SK-N-SH treated with all-trans-retinoic acid at 6 μM for 48 hours (cell line): ENCODE measurements at regions not wholly inside any gene's neighbourhood (a gene's known extent, or its start where the extent isn't known, plus 50 kb on each side); places are given as distances from the start of the nearest gene placed in this dataset.

Source experiments
- ATAC-seq: fragments of 200-7000 bp; cut with Tn5 transposase; 3 replicates; pipeline ENCODE4 v1.9.1; 2020; ENCODE audit warnings: mild to moderate bottlenecking, moderate library complexity
- ARNTL ChIP-seq: fragments of 450-650 bp; formaldehyde crosslinking; IDR thresholded peaks from 2 replicates; pipeline ENCODE4 v1.5.0; 2020; ENCODE audit warnings: low read depth, mild to moderate bottlenecking, moderate library complexity, borderline replicate concordance
- BACH2 ChIP-seq: fragments of 250-450 bp; sonication (Bioruptor Pico); IDR thresholded peaks from 2 replicates; pipeline ENCODE4 v1.9.0; 2021; ENCODE audit warnings: mild to moderate bottlenecking, borderline replicate concordance
- CSDC2 ChIP-seq: fragments of 250-450 bp; sonication (Bioruptor Pico); IDR thresholded peaks from 2 replicates; pipeline ENCODE4 v1.5.0; 2020; ENCODE audit warnings: mild to moderate bottlenecking, moderate library complexity
- GLIS3 ChIP-seq: fragments of 250-450 bp; sonication (Bioruptor Pico); IDR thresholded peaks from 2 replicates; pipeline ENCODE4 v1.5.0; 2020; ENCODE audit warnings: mild to moderate bottlenecking, moderate library complexity
- ISL1 ChIP-seq: fragments of 250-450 bp; sonication (Bioruptor Pico); IDR thresholded peaks from 2 replicates; pipeline ENCODE4 v2.1.2; 2022; ENCODE audit warnings: mild to moderate bottlenecking, moderate library complexity
- OSR1 ChIP-seq: fragments of 250-450 bp; sonication (Bioruptor Pico); IDR thresholded peaks from 2 replicates; pipeline ENCODE4 v1.8.0; 2022; ENCODE audit warnings: moderate library complexity, mild to moderate bottlenecking, inconsistent platforms
- PPARA ChIP-seq: fragments of 250-450 bp; sonication (Bioruptor Pico); IDR thresholded peaks from 2 replicates; pipeline ENCODE4 v1.5.0; 2020; ENCODE audit warnings: mild to moderate bottlenecking, borderline replicate concordance
- RARB ChIP-seq: fragments of 250-450 bp; sonication (Bioruptor Pico); IDR thresholded peaks from 2 replicates; pipeline ENCODE4 v1.8.0; 2021; ENCODE audit warnings: mild to moderate bottlenecking, moderate library complexity
- SNAI2 ChIP-seq: fragments of 250-450 bp; sonication (Bioruptor Pico); IDR thresholded peaks from 2 replicates; pipeline ENCODE4 v1.5.0; 2020; ENCODE audit warnings: mild to moderate bottlenecking, moderate library complexity
- TCF4 ChIP-seq: fragments of 250-450 bp; sonication (Bioruptor Pico); IDR thresholded peaks from 2 replicates; pipeline ENCODE4 v1.8.0; 2021; ENCODE audit warnings: mild to moderate bottlenecking, moderate library complexity, borderline replicate concordance
- ZC3H10 ChIP-seq: fragments of 250-450 bp; sonication (Bioruptor Pico); IDR thresholded peaks from 2 replicates; pipeline ENCODE4 v1.5.1; 2021; ENCODE audit warnings: mild to moderate bottlenecking, moderate library complexity
- ZFP3 ChIP-seq: fragments of 250-450 bp; sonication (Bioruptor Pico); IDR thresholded peaks from 2 replicates; pipeline ENCODE4 v1.5.0; 2020; ENCODE audit warnings: mild to moderate bottlenecking, moderate library complexity
- ZFP30 ChIP-seq: fragments of 450-650 bp; formaldehyde crosslinking; IDR thresholded peaks from 2 replicates; pipeline ENCODE4 v1.5.0; 2022; ENCODE audit warnings: mild to moderate bottlenecking, moderate library complexity
- ZNF565 ChIP-seq: fragments of 450-650 bp; formaldehyde crosslinking; conservative IDR thresholded peaks from 2 replicates; pipeline ENCODE4 v1.5.0; 2020; ENCODE audit warnings: low read depth, mild to moderate bottlenecking, moderate library complexity
- ZNF70 ChIP-seq: fragments of 450-650 bp; formaldehyde crosslinking; IDR thresholded peaks from 2 replicates; pipeline ENCODE4 v1.5.0; 2020; ENCODE audit warnings: mild to moderate bottlenecking, moderate library complexity
- ZNF8 ChIP-seq: fragments of 450-650 bp; formaldehyde crosslinking; IDR thresholded peaks from 2 replicates; pipeline ENCODE4 v1.5.0; 2020; ENCODE audit warnings: mild to moderate bottlenecking, moderate library complexity
- TF ChIP-seq, protein P1 (sequence below): fragments of 250-450 bp; sonication (Bioruptor Pico); IDR thresholded peaks from 2 replicates; pipeline ENCODE4 v1.5.0; 2020; ENCODE audit warnings: mild to moderate bottlenecking, moderate library complexity
- TF ChIP-seq, protein P2 (sequence below): fragments of 250-450 bp; sonication (Bioruptor Pico); IDR thresholded peaks from 2 replicates; pipeline ENCODE4 v1.5.1; 2021; ENCODE audit warnings: mild to moderate bottlenecking, moderate library complexity
- TF ChIP-seq, protein P3 (sequence below): fragments of 250-450 bp; sonication (Bioruptor Pico); IDR thresholded peaks from 2 replicates; pipeline ENCODE4 v1.8.0; 2020; ENCODE audit warnings: mild to moderate bottlenecking, moderate library complexity, borderline replicate concordance
- TF ChIP-seq, protein P4 (sequence below): fragments of 250-450 bp; sonication (Bioruptor Pico); IDR thresholded peaks from 2 replicates; pipeline ENCODE4 v1.5.1; 2020; ENCODE audit warnings: low read depth, mild to moderate bottlenecking, moderate library complexity

DNA sequence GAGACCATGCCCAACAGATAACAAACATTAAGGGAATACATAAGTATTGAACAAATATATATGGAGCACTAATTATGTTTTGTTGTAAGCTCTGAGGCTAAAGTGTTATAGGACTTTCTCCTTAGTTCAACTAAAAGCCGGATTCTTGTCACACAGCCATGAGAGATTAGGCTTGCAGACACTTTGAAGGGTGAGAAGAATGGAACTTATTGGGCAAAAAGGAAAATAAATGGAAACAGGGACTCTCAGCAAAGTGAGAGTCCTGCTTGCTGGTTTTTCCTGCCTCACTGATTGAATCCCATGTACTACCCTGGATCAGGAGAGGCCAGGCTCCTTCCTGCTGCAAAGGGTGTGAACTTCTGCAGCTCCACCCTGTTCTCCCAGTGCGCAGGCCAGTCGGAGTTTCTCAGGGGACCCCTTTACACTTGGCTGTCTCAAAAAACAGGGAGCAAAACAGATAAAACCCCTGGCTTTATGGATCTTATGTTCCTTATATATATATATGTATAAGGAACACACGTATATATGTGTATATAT is 77.1 kb upstream of the FUT8 start:
- no peak; the same call in 2 of the 3 replicates for ATAC-seq
- TF ChIP-seq, protein P1, sequence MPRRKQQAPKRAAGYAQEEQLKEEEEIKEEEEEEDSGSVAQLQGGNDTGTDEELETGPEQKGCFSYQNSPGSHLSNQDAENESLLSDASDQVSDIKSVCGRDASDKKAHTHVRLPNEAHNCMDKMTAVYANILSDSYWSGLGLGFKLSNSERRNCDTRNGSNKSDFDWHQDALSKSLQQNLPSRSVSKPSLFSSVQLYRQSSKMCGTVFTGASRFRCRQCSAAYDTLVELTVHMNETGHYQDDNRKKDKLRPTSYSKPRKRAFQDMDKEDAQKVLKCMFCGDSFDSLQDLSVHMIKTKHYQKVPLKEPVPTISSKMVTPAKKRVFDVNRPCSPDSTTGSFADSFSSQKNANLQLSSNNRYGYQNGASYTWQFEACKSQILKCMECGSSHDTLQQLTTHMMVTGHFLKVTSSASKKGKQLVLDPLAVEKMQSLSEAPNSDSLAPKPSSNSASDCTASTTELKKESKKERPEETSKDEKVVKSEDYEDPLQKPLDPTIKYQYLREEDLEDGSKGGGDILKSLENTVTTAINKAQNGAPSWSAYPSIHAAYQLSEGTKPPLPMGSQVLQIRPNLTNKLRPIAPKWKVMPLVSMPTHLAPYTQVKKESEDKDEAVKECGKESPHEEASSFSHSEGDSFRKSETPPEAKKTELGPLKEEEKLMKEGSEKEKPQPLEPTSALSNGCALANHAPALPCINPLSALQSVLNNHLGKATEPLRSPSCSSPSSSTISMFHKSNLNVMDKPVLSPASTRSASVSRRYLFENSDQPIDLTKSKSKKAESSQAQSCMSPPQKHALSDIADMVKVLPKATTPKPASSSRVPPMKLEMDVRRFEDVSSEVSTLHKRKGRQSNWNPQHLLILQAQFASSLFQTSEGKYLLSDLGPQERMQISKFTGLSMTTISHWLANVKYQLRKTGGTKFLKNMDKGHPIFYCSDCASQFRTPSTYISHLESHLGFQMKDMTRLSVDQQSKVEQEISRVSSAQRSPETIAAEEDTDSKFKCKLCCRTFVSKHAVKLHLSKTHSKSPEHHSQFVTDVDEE (CRISPR knock-in tag) = no peak
- TF ChIP-seq ZNF70 (CRISPR knock-in tag) = no peak
- TF ChIP-seq ISL1 (CRISPR knock-in tag) = no peak
- TF ChIP-seq, protein P2, sequence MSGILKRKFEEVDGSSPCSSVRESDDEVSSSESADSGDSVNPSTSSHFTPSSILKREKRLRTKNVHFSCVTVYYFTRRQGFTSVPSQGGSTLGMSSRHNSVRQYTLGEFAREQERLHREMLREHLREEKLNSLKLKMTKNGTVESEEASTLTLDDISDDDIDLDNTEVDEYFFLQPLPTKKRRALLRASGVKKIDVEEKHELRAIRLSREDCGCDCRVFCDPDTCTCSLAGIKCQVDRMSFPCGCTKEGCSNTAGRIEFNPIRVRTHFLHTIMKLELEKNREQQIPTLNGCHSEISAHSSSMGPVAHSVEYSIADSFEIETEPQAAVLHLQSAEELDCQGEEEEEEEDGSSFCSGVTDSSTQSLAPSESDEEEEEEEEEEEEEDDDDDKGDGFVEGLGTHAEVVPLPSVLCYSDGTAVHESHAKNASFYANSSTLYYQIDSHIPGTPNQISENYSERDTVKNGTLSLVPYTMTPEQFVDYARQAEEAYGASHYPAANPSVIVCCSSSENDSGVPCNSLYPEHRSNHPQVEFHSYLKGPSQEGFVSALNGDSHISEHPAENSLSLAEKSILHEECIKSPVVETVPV = no peak
- no peak for TF ChIP-seq CSDC2 (CRISPR knock-in tag)

DNA sequence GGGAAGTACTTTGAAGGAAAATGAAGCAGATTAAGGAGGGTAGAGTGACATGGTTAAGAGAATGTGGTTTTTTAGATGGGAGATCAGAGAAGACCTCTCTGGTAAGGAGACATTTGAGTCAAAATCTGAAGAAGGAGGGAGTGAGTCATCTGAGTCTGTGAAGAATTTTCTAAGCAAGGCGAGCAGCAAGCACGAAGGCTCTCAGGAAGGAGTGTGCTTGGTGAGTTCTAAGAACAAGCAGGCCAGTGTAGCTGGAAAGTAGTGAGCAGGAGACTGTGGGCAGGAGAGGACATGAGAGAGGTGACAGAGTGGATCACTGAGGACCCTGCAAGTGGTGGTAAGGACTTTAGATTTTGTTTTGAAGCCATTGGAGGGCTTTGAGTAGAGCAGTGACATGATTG is 76.3 kb upstream of the FUT8 start:
- no peak for TF ChIP-seq ZNF8 (CRISPR knock-in tag)
- TF ChIP-seq ZFP3 (CRISPR knock-in tag) = no peak
- no peak for TF ChIP-seq TCF4 (CRISPR knock-in tag)
- TF ChIP-seq, protein P3, sequence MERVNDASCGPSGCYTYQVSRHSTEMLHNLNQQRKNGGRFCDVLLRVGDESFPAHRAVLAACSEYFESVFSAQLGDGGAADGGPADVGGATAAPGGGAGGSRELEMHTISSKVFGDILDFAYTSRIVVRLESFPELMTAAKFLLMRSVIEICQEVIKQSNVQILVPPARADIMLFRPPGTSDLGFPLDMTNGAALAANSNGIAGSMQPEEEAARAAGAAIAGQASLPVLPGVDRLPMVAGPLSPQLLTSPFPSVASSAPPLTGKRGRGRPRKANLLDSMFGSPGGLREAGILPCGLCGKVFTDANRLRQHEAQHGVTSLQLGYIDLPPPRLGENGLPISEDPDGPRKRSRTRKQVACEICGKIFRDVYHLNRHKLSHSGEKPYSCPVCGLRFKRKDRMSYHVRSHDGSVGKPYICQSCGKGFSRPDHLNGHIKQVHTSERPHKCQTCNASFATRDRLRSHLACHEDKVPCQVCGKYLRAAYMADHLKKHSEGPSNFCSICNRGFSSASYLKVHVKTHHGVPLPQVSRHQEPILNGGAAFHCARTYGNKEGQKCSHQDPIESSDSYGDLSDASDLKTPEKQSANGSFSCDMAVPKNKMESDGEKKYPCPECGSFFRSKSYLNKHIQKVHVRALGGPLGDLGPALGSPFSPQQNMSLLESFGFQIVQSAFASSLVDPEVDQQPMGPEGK (CRISPR knock-in tag) = no peak
- no peak for TF ChIP-seq OSR1 (CRISPR knock-in tag)
- no peak for TF ChIP-seq PPARA (CRISPR knock-in tag)
- no peak for TF ChIP-seq ZNF565 (CRISPR knock-in tag)
- no peak for TF ChIP-seq ZFP30 (CRISPR knock-in tag)
- TF ChIP-seq, protein P2 = no peak
- no peak for TF ChIP-seq BACH2 (CRISPR knock-in tag)
- TF ChIP-seq SNAI2 = no peak
- TF ChIP-seq RARB (CRISPR knock-in tag) = no peak
- TF ChIP-seq, protein P1 (CRISPR knock-in tag) = no peak
- no peak for TF ChIP-seq ARNTL
- no peak for TF ChIP-seq ZC3H10 (CRISPR knock-in tag)
- no peak for TF ChIP-seq GLIS3 (CRISPR knock-in tag)
- no peak for TF ChIP-seq ISL1 (CRISPR knock-in tag)
- TF ChIP-seq ZNF70 (CRISPR knock-in tag) = no peak
- TF ChIP-seq, protein P4, sequence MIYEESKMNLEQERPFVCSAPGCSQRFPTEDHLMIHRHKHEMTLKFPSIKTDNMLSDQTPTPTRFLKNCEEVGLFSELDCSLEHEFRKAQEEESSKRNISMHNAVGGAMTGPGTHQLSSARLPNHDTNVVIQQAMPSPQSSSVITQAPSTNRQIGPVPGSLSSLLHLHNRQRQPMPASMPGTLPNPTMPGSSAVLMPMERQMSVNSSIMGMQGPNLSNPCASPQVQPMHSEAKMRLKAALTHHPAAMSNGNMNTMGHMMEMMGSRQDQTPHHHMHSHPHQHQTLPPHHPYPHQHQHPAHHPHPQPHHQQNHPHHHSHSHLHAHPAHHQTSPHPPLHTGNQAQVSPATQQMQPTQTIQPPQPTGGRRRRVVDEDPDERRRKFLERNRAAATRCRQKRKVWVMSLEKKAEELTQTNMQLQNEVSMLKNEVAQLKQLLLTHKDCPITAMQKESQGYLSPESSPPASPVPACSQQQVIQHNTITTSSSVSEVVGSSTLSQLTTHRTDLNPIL (CRISPR knock-in tag) = no peak
- TF ChIP-seq CSDC2 (CRISPR knock-in tag) = no peak
- peak; percentile 73 for ATAC-seq
